Liver (tissue), 3 donors: ENCODE measurements at regions not wholly inside any gene's neighbourhood (a gene's known extent, or its start where the extent isn't known, plus 50 kb on each side); places are given as distances from the start of the nearest gene placed in this dataset.

Source experiments
- CTCF ChIP-seq: fragments of 150-350 bp; IDR thresholded peaks from 2 replicates; pipeline ENCODE4 v1.5.1; 2017; ENCODE audit warnings: improper control_type of control experiment, low read depth, low read length; ENCODE audit not compliant: missing input control
- MAX ChIP-seq: IDR thresholded peaks from 2 replicates; pipeline ENCODE4 v1.6.1; 2016; ENCODE audit warnings: antibody characterized with exemption
- RAD21 ChIP-seq, 2 donors: IDR thresholded peaks; 2 replicates each; pipeline ENCODE4 v1.6.1; 2016; ENCODE audit warnings: antibody characterized with exemption in 2 of 2, mild to moderate bottlenecking in 2 of 2
- RXRA ChIP-seq, 2 donors: IDR thresholded peaks; 2 replicates each; pipeline ENCODE4 v1.6.1; 2017 to 2018; ENCODE audit warnings: antibody characterized with exemption in 2 of 2, mild to moderate bottlenecking in 1 of 2
- SP1 ChIP-seq: IDR thresholded peaks from 2 replicates; pipeline ENCODE4 v1.6.1; 2018; ENCODE audit warnings: antibody characterized with exemption, mild to moderate bottlenecking
- donor health status: healthy.
- donor health status: healthy.

- TF ChIP-seq CTCF: no peak
- TF ChIP-seq MAX: no peak
- peak in 1 of 2 donors; percentile 11 for TF ChIP-seq RAD21 (IDR thresholded peaks at IDR 0.05)
- TF ChIP-seq SP1: no peak
- no peak for TF ChIP-seq RXRA (IDR thresholded peaks at IDR 0.05)
Measured at GRCh38 chr3:146382386-146382785, 87.0 kb downstream of the PLSCR2 start.
